ENCODE measurements at regions not wholly inside any gene's neighbourhood (a gene's known extent, or its start where the extent isn't known, plus 50 kb on each side); places are given as distances from the start of the nearest gene placed in this dataset.
A peak's percentile ranks its signal among the peaks of the same experiment; 100 is the strongest.
"Not testable (repeated sequence)": the region's sequence is repeated elsewhere in the genome, so short reads cannot be mapped to it uniquely, and the experiment has no call there.

GRCh38 chr10:91745090-91745831 is 53.0 kb upstream of the TNKS2 start:
- DNase-seq: peak; percentile 22

- no peak for DNase-seq
Observed at GRCh38 chr10:91743465-91743864, 54.8 kb upstream of the TNKS2 start.

GRCh38 chr10:91742229-91742628 is 56.0 kb upstream of the TNKS2 start:
- DNase-seq: peak; percentile 2

- DNase-seq: no peak
Observed at GRCh38 chr10:91741356-91741755, 56.9 kb upstream of the TNKS2 start.

- DNase-seq: no peak
Observed at GRCh38 chr10:91740353-91740924, 57.8 kb upstream of the TNKS2 start.

GRCh38 chr10:91732265-91732664 is 66.0 kb upstream of the TNKS2 start:
- not testable (repeated sequence) for DNase-seq

- not testable (repeated sequence) for DNase-seq
Observed at GRCh38 chr10:91729339-91729738, 68.9 kb upstream of the TNKS2 start.

- no peak for DNase-seq
Observed at GRCh38 chr10:91726355-91726754, 71.9 kb upstream of the TNKS2 start.

GRCh38 chr10:91724933-91725332 is 73.3 kb upstream of the TNKS2 start:
- no peak for DNase-seq

GRCh38 chr10:91713461-91714072 is 80.7 kb upstream of the PPP1R3C start:
- DNase-seq: no peak

GRCh38 chr10:91711885-91712680 is 79.2 kb upstream of the PPP1R3C start:
- no peak for DNase-seq

GRCh38 chr10:91709394-91709798 is 76.5 kb upstream of the PPP1R3C start:
- no peak for DNase-seq

GRCh38 chr10:91708174-91708861 is 75.4 kb upstream of the PPP1R3C start:
- no peak for DNase-seq

GRCh38 chr10:91707236-91707635 is 74.4 kb upstream of the PPP1R3C start:
- no peak for DNase-seq

- no peak for DNase-seq
Observed at GRCh38 chr10:91705948-91706670, 73.2 kb upstream of the PPP1R3C start.

- DNase-seq: no peak
Observed at GRCh38 chr10:91702620-91703019, 69.7 kb upstream of the PPP1R3C start.

- DNase-seq: peak; percentile 56
Observed at GRCh38 chr10:91700788-91701444, 68.0 kb upstream of the PPP1R3C start.

- DNase-seq: no peak
Observed at GRCh38 chr10:91700273-91700672, 67.4 kb upstream of the PPP1R3C start.

GRCh38 chr10:91698258-91698657 is 65.4 kb upstream of the PPP1R3C start:
- DNase-seq: no peak

- peak; percentile 43 for DNase-seq
Observed at GRCh38 chr10:91694170-91694794, 61.4 kb upstream of the PPP1R3C start.

GRCh38 chr10:91691981-91692380 is 59.1 kb upstream of the PPP1R3C start:
- DNase-seq: no peak
